ENCODE measurements at regions not wholly inside any gene's neighbourhood (a gene's known extent, or its start where the extent isn't known, plus 50 kb on each side); places are given as distances from the start of the nearest gene placed in this dataset.
A peak's percentile ranks its signal among the peaks of the same experiment; 100 is the strongest.

- H3K27ac ChIP-seq = no peak overlapping the region
Measured at GRCh38 chr16:89027281-89027680, 50.3 kb upstream of the CBFA2T3 start.

GRCh38 chr16:89031715-89032659, 55.0 kb upstream of the CBFA2T3 start:
- peak overlapping the region in 6 of 21 experiments; percentile 9 to 70 (median 24) for H3K27ac ChIP-seq

More at GRCh38 chr16:89027281-89027680, 50.3 kb upstream of the CBFA2T3 start:
- no peak overlapping the region for H3K4me3 ChIP-seq

GRCh38 chr16:89033304-89033703, 56.3 kb upstream of the CBFA2T3 start:
- H3K4me3 ChIP-seq = no peak overlapping the region
- no peak overlapping the region for H3K27ac ChIP-seq

More at GRCh38 chr16:89031715-89032659, 55.0 kb upstream of the CBFA2T3 start:
- no peak overlapping the region for H3K4me3 ChIP-seq

- Histone ChIP-seq H3K4me3 (no peak overlapping the region), H3K27ac (no peak overlapping the region)
Measured at GRCh38 chr16:89033796-89034572, 57.0 kb upstream of the CBFA2T3 start.

GRCh38 chr16:89034573-89034961, 57.6 kb upstream of the CBFA2T3 start:
- H3K27ac ChIP-seq = no peak overlapping the region
- H3K4me3 ChIP-seq = no peak overlapping the region

- no peak overlapping the region for H3K4me3 ChIP-seq
- no peak overlapping the region for H3K27ac ChIP-seq
Measured at GRCh38 chr16:89034971-89035668, 58.1 kb upstream of the CBFA2T3 start.

- H3K27ac ChIP-seq = no peak overlapping the region
- H3K4me3 ChIP-seq = no peak overlapping the region
Measured at GRCh38 chr16:89035669-89036570, 57.7 kb upstream of the ACSF3 start.

GRCh38 chr16:89036776-89037175, 56.9 kb upstream of the ACSF3 start:
- Histone ChIP-seq H3K27ac (no peak overlapping the region), H3K4me3 (no peak overlapping the region)

GRCh38 chr16:89037261-89038152, 56.1 kb upstream of the ACSF3 start:
- H3K4me3 ChIP-seq = no peak overlapping the region
- H3K27ac ChIP-seq = no peak overlapping the region

GRCh38 chr16:89038221-89038721, 55.4 kb upstream of the ACSF3 start:
- H3K4me3 ChIP-seq = no peak overlapping the region
- no peak overlapping the region for H3K27ac ChIP-seq

GRCh38 chr16:89038811-89039735, 54.6 kb upstream of the ACSF3 start:
- no peak overlapping the region for H3K4me3 ChIP-seq
- no peak overlapping the region for H3K27ac ChIP-seq

GRCh38 chr16:89039756-89040155, 53.9 kb upstream of the ACSF3 start:
- H3K4me3 ChIP-seq = no peak overlapping the region
- H3K27ac ChIP-seq = no peak overlapping the region

GRCh38 chr16:89040391-89040790, 53.3 kb upstream of the ACSF3 start:
- H3K27ac ChIP-seq = no peak overlapping the region
- no peak overlapping the region for H3K4me3 ChIP-seq

GRCh38 chr16:89040861-89041570, 52.6 kb upstream of the ACSF3 start:
- Histone ChIP-seq H3K27ac (no peak overlapping the region), H3K4me3 (no peak overlapping the region)

- Histone ChIP-seq H3K4me3 (no peak overlapping the region), H3K27ac (no peak overlapping the region)
Measured at GRCh38 chr16:89041571-89042481, 51.8 kb upstream of the ACSF3 start.

Data from skin epidermis (tissue), 12 donors.